ENCODE measurements at regions not wholly inside any gene's neighbourhood (a gene's known extent, or its start where the extent isn't known, plus 50 kb on each side); places are given as distances from the start of the nearest gene placed in this dataset.
A peak's percentile ranks its signal among the peaks of the same experiment; 100 is the strongest.

DNA sequence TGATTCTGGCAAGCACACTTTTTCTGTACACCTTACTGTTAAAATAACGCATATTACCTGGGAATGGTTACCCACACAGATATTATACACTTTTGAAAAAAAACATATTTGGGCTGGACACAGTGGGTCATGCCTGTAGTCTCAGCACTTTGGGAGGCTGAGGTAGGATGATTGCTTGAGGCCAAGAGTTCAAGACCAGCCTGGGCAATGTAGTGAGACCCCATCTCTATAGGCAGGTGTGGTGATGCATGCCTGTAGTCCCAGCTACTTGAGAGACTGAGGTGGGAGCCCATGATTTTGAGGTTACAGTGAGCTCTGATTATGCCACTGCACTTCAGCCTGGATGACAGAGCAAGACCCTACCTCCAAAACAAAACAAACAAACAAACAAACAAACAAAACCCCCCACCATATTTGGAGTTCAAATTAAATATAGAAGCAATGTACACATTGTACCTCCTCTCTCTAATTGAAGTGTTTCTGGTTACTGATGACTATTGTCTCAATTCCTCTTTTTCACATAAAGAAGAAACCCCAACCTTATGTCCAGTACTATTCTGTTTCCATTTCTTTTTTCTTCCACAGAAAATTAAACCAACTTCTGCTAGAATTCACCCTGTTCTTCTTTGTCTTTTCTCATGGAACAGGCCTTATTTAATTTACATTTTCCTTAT, 152.6 kb upstream of the UMPS start:
- DNase-seq (ENCODE audit: low spot score) = no peak

DNA sequence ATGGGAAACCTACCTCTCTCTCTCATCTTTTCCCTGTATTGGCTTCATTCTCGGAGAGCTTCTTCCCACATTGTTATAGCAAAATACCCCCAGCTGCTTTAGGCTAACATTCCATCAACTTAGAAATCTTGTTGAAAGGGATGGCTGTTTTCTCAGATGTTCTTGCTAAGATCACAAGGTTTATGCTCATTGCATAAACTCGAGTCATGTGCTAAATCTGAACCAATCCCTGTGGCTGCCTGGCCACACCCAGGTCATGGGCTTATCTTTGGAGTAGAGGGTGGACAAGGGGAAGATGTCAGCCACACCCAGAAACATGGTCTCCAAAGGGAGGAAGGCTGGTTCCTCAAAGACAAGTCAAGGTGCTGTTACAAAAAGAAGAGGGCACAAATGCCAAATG, 150.6 kb upstream of the UMPS start:
- no peak for DNase-seq (ENCODE audit: low spot score)

DNA sequence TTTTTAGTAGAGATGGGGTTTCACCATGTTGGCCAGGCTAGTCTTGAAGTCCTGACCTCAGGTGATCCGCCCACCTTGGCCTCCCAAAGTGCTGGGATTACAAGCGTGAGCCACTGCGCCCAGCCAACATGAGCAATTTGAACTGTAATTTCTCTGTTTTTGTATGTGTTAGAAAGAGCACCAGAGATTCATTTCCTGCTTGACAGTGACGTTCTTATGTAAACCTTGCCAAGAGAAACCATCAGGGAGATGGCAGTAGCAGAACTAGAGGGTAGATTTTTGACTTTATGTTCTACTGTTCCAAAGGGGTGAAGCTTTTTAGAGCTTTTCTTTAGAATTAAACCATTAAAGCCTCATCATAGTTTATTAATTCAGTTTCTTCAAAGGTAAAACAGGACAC, 148.1 kb upstream of the UMPS start:
- DNase-seq (ENCODE audit: low spot score) = no peak

DNA sequence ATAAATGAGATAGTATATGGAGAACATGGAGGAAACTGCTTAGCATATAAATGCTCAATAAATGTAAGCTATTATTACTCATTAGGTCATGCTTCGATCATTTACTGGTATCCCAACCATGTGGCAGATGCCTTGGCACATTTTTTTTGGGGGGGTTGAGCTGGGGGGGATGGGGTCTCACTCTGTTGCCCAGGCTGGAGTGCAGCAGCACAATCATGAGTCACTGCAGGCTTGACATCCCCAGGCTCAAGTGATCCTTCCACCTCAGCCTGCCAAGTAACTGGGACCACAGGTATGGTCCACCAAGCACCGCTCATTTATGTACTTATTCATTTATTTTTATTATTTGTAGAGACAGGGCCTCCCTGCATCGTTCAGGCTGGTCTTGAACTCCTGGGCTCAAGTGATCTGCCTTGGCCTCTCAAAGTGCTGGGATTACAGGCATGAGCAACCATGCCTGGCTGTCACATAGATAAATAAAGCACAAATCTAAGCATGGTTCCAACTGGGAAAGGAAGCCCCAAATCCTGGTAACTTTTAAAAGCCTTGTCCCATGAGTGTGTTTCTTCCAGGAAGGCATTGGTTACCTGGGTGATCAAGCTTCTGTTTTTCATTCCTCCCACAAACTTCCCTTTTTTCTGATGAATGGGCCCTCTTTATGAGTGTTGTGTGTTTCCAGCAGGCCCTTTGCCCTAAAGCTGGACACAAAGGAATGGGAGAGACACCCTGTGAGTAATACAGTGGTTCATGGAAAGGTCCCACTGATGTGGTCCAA, 147.4 kb upstream of the UMPS start:
- no peak for DNase-seq (ENCODE audit: low spot score)

DNA sequence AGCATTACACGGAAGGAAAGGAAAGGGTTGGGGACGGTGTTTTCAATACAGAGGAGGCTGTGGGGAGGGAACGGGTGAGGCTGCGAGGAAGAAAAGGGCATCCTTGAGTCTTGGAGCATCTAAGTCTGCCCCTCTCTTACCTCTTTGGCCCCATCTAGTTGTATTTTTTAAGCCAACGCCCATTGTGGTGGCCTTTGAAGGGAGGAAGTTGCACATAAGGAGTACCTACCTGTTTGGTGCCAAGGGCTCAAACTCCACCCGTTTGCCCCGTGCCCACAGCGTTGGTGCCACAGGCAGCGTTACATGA, 146.1 kb upstream of the UMPS start:
- DNase-seq (ENCODE audit: low spot score) = no peak

DNA sequence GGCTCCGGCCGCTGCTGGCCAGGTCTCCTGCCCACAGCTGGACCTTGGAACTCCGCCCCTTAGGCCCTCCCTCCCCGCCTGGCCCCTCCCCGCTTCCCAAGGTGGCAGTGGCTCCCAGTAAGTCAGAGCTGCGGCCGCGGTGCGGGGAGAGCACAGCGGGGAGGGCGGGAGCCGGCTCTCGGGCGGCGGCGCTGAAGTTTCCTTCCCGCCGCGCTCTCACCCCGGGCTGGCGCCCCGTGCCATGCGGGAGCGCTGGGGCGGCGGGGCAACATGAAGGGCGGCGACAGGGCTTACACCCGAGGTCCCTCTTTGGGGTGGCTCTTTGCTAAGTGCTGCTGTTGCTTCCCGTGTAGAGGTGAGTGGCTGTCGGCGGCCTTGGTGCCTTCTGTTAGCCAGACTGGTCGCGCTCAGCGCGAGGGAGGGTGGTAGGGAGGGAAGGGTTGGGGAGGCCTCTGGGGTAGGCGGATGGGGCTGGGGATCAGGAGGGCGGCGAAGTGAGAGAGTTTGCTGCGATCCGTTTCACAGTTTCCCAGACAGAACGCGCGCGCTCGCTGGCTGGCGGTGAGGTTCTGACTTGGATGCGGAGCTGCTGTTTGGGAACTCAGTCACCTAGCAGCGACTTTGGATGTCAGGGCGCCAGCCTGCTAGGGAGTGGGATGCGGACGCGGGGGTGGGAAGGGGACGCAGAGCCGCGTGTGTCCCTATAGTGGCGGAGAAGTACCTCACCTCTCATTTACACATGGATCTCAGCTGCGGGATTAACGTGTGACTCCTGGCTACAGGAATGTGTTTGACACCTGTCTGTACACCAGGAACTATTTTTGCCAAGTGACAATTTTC, 145.5 kb upstream of the UMPS start:
- DNase-seq (ENCODE audit: low spot score) = peak; percentile 72

DNA sequence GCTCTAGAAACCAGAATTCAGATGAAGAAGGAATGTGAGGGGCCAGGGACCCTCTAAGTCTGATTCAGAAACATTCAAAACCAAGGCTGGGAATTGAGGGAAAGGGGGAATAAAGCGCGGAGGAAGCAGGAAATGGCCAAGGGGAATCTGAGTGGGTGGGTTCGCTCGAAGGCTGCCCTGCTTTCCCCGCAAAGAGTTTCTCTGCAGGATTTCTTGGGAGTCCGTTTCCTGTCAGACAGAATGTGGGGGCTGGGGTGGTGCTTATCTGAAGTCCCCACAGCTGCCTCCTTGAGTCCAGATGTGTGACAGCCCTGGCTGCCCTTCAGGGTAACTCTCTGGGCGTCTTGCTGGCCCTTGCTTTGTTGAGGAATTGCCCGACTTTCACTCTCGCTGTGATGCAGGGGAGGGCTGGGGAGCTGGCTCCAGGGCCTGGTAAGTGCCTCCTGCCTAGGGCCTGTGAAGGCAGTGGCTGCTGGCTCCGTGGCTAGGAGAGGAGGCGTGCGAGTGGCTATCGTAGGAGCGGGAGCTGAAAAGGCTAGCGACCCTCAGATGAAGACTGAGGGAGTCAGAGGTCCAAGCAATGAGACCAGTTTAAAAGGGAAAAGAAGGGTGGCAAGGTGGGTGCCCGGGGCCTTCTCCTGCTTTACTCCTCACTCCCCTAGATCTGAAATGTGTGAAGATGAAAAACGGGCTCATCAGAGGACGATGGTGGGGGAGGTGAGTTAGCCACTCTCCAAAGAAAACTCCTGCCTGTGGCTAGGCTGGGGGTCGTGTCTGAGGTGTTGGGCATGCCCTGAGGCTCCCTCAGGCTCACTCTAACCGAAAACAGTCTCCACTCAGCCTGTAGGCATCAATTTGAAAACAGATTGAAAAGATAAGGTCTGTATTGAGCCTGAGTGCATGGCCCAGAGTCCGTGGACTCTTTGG, 143.9 kb upstream of the UMPS start:
- DNase-seq (ENCODE audit: low spot score) = no peak

DNA sequence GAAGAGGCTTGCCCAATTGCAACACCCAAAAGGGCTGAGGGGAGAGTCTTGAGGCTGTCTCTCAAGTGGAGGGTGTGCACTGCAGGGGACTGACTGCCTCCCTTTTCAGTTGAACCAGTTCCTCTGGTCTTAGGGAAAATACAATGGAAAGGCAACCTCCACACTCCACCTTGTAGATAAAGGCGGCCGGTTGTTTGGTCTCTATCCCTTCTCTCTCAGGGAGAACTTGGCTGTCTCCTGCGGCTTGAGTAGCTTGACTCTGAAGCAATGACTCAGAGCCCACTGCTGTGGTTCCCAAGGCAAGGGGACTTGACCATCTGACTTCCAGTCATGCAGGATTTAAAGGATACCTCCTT, 143.2 kb upstream of the UMPS start:
- no peak for DNase-seq (ENCODE audit: low spot score)

DNA sequence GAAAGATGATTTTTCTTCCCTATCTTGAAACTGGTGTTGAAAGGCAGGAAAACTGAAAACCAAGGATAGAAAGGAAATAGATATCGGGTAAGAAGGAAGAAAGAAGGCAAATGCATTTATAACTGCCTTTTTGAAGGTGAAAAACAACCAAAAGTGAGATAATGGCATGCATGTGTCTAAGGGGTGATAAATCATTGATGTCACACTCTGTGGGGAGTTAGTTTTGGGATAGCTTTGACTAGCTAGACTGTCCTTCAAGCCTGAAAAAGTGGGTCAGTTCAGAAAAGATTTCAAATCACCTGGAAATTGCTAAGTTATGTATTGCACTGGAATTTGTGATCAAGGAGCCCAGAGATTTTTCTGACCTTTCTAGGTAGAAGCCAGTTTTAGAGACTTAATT, 142.2 kb upstream of the UMPS start:
- DNase-seq (ENCODE audit: low spot score) = no peak

DNA sequence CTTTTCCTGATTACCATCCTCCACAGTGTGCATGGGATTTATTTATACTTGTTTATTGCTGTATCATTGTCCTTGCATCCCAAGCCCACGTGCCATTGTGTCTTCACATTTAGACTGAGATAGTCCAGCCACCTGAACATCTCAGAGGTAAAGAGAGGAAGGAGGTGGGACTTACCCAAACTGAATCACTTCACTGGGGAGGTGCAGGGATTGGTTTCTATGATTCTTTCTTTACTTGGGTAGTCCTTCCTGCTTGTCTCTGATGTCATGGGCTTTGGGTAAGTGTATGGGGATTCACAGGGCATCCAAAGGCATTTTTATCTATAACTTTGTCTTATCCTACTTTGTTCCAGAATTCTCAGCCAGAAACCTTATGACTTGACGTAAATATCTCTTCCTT, 141.5 kb upstream of the UMPS start:
- DNase-seq (ENCODE audit: low spot score) = no peak

DNA sequence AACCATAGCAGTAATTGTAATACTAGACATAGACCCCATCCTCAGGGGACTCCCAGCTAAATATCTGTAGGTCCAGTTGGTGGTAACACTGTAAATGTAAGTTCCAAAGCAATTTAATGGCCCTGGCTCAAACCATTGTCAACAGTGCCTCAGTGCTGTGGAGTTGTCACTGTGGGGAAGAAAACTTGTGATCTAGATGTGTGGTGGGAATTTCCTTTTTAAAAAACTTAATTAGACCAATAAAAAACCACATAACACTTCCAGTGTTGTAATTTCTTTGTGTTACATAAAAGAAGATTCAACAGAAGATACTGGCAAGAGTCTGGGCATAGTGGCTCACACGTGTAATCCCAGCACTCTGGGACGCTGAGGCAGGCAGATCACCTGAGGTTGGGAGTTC, 138.6 kb upstream of the UMPS start:
- no peak for DNase-seq (ENCODE audit: low spot score)

DNA sequence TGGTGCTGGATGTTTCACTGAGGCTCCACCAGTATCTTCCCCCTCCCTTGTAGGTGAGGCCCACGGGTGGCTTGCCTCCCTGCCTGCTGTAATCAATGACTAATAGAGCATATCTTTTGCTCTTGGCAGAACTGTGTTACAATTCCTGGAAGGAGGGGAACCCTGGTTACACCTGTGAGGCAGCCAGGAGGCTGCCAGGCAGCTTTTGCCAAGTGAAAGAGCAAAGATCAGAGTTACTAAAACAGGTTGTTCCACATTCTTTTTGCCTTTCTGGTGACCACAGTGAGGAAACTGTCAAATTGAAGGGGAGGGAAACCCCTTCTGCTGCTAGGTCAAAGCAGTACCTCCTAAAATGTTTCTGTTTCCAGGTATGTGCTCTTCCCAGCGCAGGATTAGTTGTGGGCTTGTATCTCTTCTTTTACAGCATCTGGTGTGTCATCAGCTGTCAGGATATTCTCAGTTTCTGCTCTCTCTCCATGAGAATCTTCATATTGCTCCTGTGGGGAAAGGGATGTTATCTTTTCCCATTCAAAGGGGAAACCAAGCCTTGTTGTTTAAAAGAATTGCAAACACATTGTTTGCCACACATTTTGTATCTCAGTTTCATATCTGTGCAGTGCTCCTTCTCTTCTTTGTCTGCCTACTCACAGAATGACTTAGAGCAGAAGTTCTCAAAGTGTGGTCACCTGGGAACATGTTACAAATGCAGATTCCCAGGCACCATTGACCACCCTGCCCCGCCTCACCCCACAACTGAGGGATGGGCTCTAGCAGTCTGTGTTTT, 137.4 kb upstream of the UMPS start:
- peak; percentile 48 for DNase-seq (ENCODE audit: low spot score)

DNA sequence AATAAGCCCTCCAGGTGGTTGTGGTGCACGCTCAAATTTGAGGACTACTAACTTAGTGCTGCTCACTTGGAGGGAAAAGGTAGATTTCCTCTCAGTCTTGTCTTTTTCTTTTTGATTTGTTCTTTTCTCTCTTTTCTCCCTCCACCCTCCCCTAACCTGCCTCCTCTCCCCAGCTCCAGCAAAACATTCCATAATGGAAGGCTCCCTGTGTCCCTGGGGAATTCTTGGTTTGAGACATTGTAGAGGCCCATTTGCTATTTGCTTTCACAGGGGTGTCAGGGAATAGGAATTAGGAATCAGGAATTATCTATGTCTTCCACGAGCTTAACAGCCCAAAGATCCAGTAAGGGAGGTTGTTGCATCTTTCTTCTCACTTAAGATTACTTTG, 136.8 kb upstream of the UMPS start:
- no peak for DNase-seq (ENCODE audit: low spot score)

DNA sequence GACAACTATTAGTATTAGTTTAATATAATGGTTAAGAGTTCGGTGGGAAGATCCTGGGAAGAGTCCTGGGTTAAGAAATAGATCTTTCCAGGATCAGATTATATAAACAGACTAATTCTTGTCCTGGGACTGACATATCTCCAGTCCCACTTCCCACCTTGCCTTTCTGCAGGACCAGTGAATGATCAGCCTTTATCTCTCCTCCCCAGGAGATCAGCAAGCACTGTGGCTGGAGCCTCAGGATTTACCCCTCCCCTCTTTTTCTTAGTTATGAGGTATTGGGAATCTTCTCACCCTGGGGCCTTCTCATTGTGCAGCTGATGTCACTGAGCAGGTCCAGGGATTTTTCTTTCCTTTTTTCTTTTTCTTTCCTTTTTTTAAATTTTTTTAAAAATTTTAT, 135.7 kb upstream of the UMPS start:
- no peak for DNase-seq (ENCODE audit: low spot score)

DNA sequence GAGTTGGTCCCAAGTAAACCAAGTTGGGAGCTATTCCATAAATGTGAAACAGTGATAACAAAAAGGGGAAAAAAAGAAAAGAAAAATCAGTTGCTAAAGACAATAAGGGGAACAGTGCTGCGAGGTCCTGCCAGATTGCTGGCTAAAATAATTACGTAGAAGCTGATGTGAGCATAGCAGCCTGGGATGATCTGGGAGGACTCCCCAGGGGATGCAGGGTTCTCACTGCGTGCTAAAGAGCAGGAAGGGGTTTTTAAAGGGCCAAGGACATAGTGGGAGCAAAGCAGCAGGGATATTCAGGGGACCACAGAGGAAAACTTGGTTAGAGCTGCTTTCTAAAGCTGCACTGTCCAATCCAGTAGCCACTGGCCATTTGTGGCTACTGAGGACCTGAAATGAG, 133.0 kb upstream of the UMPS start:
- DNase-seq (ENCODE audit: low spot score) = no peak

DNA sequence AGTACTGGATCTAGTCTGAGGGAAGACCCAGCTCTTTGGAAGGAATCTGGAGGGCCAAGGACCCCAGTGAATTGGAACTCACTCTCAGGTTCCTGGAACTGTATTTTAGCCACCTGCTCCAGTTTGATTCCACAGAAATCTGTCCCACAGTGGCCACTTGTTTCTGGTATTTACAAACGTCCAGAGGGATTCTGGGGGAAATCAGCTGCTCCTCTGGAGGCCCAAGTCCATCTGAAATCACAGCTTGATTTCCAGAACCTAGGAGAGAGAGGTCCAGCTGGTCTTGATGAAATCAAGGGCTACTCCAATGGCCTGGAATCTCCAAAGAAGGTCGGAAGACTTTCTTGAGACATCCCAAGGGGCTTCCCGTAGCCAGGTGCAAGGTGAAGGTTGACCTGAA, 132.3 kb upstream of the UMPS start:
- no peak for DNase-seq (ENCODE audit: low spot score)

DNA sequence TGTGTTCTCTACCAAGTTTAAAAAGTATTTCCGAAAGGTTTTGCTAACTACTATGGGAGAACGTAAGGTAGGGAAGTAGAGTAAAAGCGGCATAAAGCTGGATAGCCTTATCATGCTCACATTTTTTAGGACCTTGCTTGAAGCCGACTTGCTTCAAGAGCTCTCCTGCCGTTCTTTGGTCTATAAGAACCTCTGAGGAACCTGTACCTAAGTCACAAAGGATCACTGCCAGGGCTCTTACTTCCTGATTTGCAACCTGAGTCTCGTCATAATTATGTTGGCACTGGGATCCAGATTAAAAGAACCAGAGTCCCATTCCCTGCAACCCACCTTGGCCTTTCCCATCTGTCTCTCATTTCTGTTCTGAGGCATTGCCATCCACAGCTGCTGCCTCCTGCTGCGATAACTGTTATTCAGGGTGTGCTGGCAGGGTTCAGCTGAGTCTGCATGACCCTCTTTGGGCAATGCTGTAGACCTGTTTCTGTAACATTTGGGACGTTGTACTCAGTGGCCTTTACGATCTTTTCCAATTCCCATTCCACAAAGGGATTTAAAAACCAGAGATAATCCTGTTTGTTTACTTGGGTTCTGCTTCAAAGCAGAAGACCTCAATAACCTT, 131.0 kb upstream of the UMPS start:
- DNase-seq (ENCODE audit: low spot score) = no peak

DNA sequence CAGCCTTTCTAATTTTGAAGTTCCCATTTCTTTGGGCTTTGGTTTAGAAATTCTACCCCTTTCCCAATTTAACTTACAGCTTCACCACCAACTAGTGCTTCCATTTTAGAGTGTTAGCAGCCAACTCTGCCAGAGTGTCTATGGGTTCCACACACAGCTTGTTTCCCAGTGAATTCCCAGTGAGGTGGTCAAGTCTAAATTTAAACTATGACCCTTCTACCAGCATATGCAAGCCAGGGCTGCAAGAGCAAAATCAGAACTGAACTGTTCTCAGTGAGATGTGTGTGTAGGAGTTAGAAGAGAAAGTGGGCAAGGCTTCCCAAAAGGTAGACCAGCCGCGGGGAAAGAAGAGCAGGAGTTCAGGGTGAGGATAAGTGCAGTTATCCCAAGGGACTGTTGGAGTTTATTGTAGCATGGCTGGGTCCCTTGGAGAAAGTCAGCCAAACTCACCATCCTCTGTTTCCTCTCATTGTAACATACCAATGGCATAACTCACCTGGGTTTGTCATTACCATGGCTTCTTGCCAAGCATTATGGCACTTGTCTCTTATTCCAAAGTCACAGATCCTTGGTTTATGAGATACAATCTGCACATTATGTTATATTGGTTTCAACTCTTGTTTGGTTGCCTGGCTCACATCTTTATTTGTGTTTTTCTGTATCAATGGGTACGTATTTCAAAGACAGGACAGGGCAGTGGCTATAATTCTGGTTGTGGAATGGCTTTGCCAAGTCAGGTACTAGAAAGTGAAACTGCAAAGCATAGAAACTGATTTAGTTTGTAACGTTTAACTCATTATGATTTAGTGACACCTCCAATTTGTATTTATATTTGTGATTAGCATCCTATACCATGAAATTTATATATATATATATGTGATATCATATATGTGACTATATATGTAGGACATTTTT, 130.2 kb upstream of the UMPS start:
- DNase-seq (ENCODE audit: low spot score) = no peak

DNA sequence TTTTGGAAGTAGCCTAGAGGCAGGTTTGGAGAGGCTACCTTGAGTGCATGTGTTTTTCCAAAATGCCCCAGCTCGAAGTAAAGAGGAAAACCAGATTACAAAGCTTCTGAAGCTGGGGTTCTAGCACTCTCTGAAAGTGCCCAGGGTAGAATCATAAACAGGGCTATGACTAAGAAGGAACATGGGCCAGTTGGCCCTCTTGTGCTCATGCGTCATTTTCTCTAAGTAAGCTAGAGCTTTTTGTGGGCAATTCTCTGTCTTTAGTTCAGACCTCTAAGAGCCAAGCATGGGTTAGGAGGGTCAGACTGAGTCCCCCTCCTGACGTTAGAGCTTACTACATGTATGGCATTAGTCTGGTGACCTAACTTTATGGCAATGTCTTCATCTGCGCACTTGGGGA, 129.5 kb upstream of the UMPS start:
- DNase-seq (ENCODE audit: low spot score) = no peak

DNA sequence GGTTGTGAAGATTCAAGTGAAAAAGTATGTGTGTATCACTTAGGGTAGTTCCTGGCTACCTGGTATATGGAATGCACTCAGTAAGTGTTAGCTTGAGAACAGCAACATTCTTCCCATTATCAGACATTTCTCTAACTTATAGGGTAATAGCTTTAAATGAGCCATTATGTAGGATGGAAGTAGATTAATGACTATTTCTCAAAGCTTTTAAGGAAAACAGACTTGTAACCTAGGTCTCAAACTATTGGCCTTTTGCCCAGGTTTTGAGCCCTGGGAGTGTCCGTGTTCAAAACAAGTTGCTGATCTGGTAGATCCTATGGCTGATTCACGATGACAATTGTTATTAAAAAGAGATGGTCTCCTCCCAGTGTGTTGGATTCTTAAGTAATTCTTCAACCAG, 129.1 kb upstream of the UMPS start:
- no peak for DNase-seq (ENCODE audit: low spot score)
